Retina (tissue), 1 donor: ENCODE measurements at regions not wholly inside any gene's neighbourhood (a gene's known extent, or its start where the extent isn't known, plus 50 kb on each side); places are given as distances from the start of the nearest gene placed in this dataset.
A peak's percentile ranks its signal among the peaks of the same experiment; 100 is the strongest.
"Not testable (repeated sequence)": the region's sequence is repeated elsewhere in the genome, so short reads cannot be mapped to it uniquely, and the experiment has no call there.

Source experiments
- DNase-seq: peaks from one replicate; pipeline ENCODE4 v3.0.0-alpha.2; 2016

DNA sequence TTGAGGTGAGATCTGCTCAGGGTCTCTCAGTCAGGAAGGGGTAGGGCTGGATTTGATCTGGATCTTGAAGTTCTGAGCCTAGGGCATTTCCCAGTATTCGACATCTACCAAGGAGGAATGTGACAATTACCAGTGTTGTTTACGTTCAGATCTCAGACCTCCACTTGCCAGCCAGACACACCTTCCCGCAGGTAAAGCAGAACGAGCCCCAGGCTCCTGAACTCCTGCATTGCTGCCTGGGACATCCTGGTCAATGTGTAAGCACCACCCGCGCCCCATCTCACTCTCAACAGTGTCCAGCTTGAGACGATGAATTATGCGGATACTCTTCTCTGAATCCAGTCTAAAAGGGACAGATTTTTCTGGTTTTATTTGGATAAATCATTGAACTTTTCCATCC is 56.7 kb upstream of the PTCH1 start:
- no peak for DNase-seq

DNA sequence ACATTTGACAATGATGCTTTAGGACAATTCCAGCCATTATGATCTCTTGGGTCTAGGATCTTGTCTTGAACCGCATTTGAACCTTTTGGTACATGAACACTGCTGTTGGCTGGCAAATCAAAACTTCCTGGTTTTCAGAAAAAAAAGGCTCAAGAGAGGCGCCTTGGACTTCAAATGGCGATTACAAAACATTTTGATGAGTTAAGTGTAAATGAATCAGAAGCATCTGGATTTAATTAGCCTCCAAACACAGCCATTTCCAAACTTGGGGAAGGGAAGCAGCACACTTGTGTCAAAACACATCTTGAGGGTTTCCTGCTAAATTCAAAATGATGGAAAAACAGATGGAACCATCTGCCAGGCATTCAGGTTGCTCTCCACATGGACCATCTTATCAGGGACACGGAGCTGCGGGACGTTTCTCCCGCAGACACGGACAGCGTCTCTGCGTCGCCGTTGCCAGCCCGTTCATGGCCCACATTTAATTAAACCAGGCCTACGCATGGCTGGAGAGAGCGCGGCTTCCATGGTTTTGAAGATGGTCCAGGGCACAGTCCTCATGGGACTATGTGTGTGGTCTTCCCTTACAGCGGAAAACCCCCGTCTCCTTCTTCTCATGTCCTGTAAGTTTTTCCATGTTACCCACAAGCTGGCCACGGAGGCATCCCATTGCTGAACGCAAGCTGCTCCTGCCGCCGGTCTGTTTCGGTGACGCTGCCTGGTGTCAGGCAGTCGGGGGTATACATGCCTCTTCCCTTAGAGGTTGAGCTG is 55.8 kb upstream of the PTCH1 start:
- DNase-seq, result no peak

DNA sequence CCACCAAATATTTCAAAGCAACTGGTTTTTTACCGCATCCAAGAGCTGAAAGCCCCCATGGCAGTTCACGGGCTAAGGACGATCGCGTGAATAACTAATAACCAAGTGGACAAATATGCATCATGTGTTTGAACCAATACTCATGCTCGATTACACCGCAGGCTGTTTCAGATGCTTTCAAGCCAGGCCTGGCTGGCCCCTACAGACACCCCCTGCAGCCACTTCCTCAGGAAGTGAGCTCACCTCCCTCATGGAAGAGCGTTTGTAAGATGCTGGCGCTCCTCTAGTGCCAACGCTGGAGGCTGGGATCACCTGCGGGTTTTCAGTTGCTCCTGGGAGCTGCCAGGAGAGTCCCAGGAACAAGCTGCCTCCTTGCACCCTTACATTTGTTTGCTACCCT is 53.9 kb upstream of the PTCH1 start:
- DNase-seq, result peak; percentile 80

DNA sequence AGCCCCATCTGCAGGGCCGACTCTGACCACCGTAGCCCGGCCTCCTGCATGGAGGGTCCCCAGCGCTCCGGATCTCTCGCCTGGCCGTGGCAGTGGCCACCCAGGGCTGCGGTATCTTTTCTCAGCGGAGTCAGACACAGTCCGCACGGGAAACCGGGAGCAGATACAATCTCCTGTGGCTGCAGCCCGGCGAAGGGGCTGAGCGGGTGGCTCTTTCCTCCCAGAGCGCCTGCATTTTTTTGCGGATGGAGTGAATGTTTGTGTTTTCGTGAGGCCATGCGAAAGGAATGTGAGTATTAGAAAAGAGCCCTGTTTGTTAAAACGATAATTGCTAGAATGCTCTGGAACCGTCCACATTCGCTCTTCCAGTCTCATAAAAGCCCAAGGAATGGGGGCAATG is 53.4 kb upstream of the PTCH1 start:
- no peak for DNase-seq

DNA sequence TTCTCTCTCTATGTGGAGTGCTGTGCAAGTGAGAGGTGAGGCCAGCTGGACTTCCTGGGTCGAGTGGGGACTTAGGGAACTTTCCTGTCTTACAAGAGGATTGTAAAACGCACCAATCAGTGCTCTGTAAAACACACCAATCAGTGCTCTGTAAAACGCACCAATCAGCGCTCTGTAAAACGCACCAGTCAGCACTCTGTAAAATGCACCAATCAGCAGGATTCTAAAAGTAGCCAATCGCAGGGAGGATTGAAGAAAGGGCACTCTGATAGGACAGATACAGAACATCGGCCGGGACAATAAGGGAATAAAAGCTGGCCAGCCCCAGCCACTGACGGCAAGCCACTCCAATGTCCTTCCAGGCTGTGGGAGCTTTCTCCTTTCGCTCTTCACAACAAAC is 52.0 kb upstream of the PTCH1 start:
- DNase-seq, result not testable (repeated sequence)
